Activated naive CD8-positive, alpha-beta T cell treated with anti-CD3 and anti-CD28 coated beads for 36 hours (primary cell): ENCODE measurements at regions not wholly inside any gene's neighbourhood (a gene's known extent, or its start where the extent isn't known, plus 50 kb on each side); places are given as distances from the start of the nearest gene placed in this dataset.
"Not testable (repeated sequence)": the region's sequence is repeated elsewhere in the genome, so short reads cannot be mapped to it uniquely, and the experiment has no call there.

ENCODE experiments used
- DNase-seq: peaks from one replicate; pipeline ENCODE4 v3.0.0; 2021
- H3K27ac Mint-ChIP-seq: one replicate; pipeline ENCODE4 v1.8.0; 2022; ENCODE audit warnings: mild to moderate bottlenecking, moderate library complexity, mixed read lengths
- H3K27me3 Mint-ChIP-seq: one replicate; pipeline ENCODE4 v1.8.0; 2022; ENCODE audit warnings: mild to moderate bottlenecking, mixed read lengths
- H3K36me3 Mint-ChIP-seq: one replicate; pipeline ENCODE4 v1.8.0; 2021; ENCODE audit warnings: mild to moderate bottlenecking, mixed read lengths
- H3K4me1 Mint-ChIP-seq: one replicate; pipeline ENCODE4 v1.8.0; 2021; ENCODE audit warnings: mixed read lengths
- H3K4me3 Mint-ChIP-seq: one replicate; pipeline ENCODE4 v1.8.0; 2022; ENCODE audit warnings: mild to moderate bottlenecking, moderate library complexity, mixed read lengths
- H3K9me3 Mint-ChIP-seq: one replicate; pipeline ENCODE4 v1.8.0; 2022; ENCODE audit warnings: mixed read lengths

DNA sequence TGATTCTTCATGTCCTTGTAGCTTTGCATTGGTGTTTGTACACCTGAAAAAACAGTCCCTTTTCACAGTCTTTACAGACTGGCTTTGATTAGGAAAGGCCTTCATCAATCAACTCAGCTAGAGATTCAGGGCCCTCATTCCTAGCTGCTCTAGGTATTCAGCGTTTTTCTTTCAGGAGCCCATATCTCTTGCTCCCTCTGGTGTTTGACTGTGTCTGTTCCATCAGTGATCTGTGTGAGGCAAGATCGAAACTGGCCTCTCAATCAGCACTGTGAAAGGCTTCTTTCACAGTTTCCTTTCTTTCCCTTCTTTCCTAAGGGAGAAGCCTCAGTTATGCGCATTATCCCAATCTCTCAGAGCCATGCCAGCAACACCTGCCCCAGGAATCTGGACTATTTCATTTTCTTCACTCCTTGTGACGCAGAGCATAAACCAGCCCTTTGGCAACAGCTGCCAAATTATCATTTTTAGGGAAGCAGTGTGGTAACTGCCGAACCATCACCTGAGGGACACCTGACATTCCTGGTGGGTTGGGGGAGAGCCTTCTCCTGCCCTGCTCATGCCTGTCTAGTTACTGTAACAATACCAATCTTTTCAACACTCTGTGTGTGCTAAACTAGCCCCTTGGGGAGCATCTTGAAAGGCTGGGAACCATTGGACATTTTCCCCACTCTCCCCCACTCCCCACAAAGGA lies 75.7 kb upstream of the CCDC71L start:
- Mint-ChIP-seq H3K4me3 (no peak overlapping the region), H3K9me3 (peaks cover 11% of the 10 kb centered on the region), H3K27me3 (no peaks in the 10 kb centered on the region), H3K36me3 (peaks cover 5% of the 10 kb centered on the region), H3K27ac (peak overlapping the region; percentile 35), H3K4me1 (peaks cover 25% of the 10 kb centered on the region)
- peak; percentile 35 for DNase-seq

DNA sequence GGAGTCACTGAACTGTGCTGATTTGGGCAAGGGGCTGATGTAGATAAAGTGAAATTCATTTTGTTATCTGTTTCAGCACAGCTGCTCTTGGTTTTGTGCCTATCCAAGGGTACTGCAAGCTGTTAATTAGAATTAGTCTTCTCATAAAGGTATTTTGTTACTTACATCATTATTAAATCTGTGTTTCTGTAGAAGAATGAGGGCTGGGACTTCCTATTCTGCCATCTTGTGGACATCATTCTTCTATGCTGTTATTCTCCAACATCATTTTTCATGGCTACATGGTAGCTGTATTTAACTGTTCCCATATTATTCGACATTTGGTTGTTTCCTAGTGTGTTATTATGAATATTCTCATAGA lies 76.2 kb upstream of the CCDC71L start:
- no peak for DNase-seq
- Mint-ChIP-seq H3K9me3 (peaks cover 11% of the 10 kb centered on the region), H3K27ac (no peak overlapping the region), H3K36me3 (peaks cover 5% of the 10 kb centered on the region), H3K27me3 (no peaks in the 10 kb centered on the region), H3K4me3 (no peak overlapping the region), H3K4me1 (peaks cover 21% of the 10 kb centered on the region)

DNA sequence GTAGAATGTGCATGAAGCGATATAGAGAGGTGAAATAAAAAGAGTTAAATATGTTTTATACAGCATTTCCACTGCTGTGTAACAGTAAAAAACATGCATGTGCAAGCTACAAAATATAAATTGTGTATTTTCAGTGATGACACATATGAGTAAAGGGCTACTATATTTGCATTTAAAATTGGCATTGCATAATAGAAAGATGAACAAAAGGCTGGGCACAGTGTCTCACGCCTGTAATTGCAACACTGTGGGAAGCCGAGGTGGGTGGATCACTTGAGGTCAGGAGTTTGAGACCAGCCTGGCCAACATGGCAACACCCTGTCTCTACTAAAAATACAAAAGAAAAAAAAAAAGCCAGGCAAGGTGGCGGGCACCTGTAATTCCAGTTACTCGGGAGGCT lies 79.8 kb upstream of the CCDC71L start:
- Mint-ChIP-seq H3K36me3 (peaks cover 5% of the 10 kb centered on the region), H3K27ac (no peak overlapping the region), H3K4me1 (peaks cover 19% of the 10 kb centered on the region), H3K4me3 (no peak overlapping the region), H3K27me3 (no peaks in the 10 kb centered on the region), H3K9me3 (peaks cover 5% of the 10 kb centered on the region)
- DNase-seq: no peak

DNA sequence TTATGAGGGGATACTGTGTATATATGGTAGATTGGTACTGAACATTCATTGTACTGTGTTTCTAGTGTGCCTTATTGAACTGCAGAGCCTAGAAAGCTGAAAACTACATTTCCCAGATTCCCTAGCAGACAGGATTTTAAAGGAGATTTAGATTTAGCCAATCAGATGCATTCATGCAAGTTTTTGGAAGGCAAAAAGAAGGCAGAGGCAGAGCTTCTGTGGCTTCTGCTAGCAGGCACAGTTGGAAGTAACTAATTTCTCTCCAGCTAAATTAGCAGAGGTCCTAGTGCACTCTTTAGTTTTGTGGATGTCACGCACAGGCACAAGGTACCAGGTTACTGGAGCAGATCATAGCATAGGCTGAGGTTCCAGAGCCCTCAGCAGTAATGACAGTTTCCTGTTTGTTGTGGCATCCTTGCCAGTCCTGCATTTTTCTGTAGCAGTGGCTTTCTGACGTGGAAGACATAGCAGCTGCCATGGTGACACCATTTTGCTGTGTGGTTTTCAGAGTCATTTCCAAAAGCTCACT lies 83.7 kb upstream of the CCDC71L start:
- Mint-ChIP-seq H3K9me3 (no peaks in the 10 kb centered on the region), H3K27ac (no peak overlapping the region), H3K4me1 (peaks cover 9% of the 10 kb centered on the region), H3K27me3 (peaks cover 4% of the 10 kb centered on the region), H3K36me3 (no peaks in the 10 kb centered on the region), H3K4me3 (no peak overlapping the region)
- no peak for DNase-seq

DNA sequence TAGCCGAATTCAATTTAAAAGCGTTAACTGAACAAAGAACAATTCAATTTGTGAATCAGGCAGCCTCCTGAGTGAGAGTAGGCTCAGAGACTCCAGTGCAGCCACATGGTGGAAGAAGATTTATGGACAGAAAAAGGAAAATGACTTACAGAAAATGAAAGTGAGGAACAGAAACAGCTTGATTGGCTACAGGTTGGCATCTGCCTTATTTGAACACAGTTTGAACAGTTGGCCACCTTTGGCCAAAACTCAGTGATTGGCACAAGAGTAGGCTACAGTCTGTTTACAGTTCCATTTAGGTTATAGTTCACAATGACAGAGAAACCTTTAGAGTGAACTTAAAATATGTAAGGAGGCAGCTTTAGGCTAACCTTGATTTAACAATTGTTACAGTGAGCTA lies 86.3 kb upstream of the CCDC71L start:
- H3K36me3 Mint-ChIP-seq, H3K27ac Mint-ChIP-seq, DNase-seq, H3K27me3 Mint-ChIP-seq, H3K4me3 Mint-ChIP-seq, H3K9me3 Mint-ChIP-seq, H3K4me1 Mint-ChIP-seq: not testable (repeated sequence)

DNA sequence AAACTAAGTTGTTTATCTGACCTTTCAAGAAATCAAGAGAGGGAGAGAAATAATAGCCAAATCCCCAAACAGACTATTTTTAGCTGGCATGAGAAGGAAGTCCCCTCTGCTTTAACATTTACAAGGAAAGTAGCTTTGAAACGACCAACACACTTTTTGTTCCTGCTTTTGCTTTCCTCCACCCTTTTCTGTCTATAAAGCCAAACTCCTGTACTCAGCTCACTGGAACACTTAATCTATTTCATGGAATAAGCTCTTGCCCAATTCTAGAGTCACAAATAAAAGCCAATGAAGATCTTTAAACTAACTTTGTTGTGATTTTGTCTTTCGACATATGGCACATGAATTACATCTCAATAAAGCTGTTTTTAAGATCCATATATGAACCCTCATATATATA lies 86.8 kb upstream of the CCDC71L start:
- Mint-ChIP-seq H3K4me1 (peaks cover 9% of the 10 kb centered on the region), H3K27ac (no peak overlapping the region), H3K4me3 (no peak overlapping the region), H3K9me3 (no peaks in the 10 kb centered on the region), H3K36me3 (no peaks in the 10 kb centered on the region), H3K27me3 (peaks cover 4% of the 10 kb centered on the region)
- no peak for DNase-seq

DNA sequence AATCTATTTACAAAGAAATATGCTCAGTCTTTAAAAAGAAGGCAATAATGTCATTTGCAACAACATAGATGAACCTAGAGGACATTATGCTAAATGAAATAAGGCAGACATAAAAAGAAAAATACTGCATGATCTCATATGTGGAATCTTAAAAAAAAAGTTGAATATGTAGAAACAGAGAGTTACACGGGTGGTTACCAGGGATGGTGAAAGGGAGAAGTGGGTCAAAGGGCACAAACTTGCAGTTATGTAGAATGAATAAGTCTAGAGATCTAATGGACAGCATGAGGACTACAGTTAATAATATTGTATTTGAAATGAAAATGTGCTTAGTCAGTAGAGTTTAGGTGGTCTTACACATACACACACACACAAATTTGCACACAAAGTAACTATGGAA lies 88.2 kb upstream of the CCDC71L start:
- Mint-ChIP-seq H3K27ac (no peak overlapping the region), H3K9me3 (no peaks in the 10 kb centered on the region), H3K36me3 (no peaks in the 10 kb centered on the region), H3K4me3 (no peak overlapping the region), H3K27me3 (peaks cover 4% of the 10 kb centered on the region), H3K4me1 (peaks cover 9% of the 10 kb centered on the region)
- no peak for DNase-seq

DNA sequence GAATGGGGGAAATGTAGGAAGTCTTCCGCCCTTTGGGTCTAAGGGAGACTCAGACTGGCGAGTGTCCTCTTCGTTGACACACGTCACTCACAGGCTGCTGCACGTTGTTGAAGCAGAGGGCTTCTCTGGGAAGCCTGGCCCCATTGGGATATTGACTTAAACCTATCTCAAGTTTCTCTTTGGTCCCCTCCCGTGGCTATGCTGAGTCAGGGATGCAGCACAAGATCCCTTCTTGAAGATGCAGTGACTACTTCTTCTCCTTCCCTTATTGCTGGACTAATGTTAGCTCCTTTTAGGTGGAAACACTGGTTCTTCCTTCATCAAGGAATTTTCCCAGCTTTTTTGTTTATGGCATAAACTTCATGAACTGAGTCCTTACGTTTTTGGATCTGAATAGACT lies 89.8 kb upstream of the CCDC71L start:
- peaks cover 3% of the 10 kb centered on the region for H3K4me1 Mint-ChIP-seq
- H3K4me3 Mint-ChIP-seq: no peak overlapping the region
- DNase-seq: no peak
- H3K9me3 Mint-ChIP-seq: peaks cover 7% of the 10 kb centered on the region
- H3K27me3 Mint-ChIP-seq: peaks cover 4% of the 10 kb centered on the region
- H3K36me3 Mint-ChIP-seq: no peaks in the 10 kb centered on the region
- no peak overlapping the region for H3K27ac Mint-ChIP-seq

DNA sequence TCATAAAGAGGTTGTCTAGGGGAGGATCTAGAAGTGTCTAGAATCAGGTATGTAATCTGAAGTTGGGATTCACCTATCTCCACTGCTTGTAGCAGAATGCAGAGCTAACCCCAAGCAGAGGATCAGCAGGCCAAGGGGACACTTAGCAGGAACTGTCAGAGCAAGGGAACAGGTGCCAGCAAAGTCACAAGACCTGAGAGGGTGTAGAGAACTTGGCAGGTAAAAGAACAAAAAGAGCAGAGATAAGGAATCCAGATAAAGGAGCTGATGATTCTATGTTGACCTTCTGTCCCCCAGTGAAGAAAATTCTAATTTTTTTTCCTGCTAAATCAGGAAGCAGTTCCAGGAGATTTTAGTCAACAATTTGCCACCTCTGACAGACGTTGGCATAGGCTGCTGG lies 91.4 kb upstream of the CCDC71L start:
- H3K27ac Mint-ChIP-seq: no peak overlapping the region
- no peaks in the 10 kb centered on the region for H3K4me1 Mint-ChIP-seq
- peaks cover 12% of the 10 kb centered on the region for H3K9me3 Mint-ChIP-seq
- H3K36me3 Mint-ChIP-seq: peaks cover 3% of the 10 kb centered on the region
- no peak overlapping the region for H3K4me3 Mint-ChIP-seq
- H3K27me3 Mint-ChIP-seq: peaks cover under 1% of the 10 kb centered on the region
- DNase-seq: no peak

DNA sequence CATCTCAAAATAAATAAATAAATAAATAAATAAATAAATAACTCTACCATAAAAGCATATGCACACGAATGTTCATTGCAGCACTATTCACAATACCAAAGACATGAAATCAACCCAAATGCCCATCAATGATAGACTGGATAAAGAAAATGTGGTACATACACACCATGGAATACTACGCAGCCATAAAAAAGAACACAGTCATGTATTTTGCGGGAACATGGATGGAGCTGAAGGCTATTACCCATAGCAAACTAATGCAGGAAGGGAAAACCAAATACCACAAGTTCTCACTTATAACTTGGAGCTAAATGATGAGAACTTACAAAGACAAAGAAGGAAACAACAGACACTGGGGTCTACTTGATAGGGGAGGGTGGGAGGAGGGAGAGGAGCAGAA lies 94.1 kb upstream of the CCDC71L start:
- H3K27ac Mint-ChIP-seq, H3K4me1 Mint-ChIP-seq, H3K4me3 Mint-ChIP-seq, H3K27me3 Mint-ChIP-seq, DNase-seq, H3K36me3 Mint-ChIP-seq: not testable (repeated sequence)
- peaks cover 12% of the 10 kb centered on the region for H3K9me3 Mint-ChIP-seq

DNA sequence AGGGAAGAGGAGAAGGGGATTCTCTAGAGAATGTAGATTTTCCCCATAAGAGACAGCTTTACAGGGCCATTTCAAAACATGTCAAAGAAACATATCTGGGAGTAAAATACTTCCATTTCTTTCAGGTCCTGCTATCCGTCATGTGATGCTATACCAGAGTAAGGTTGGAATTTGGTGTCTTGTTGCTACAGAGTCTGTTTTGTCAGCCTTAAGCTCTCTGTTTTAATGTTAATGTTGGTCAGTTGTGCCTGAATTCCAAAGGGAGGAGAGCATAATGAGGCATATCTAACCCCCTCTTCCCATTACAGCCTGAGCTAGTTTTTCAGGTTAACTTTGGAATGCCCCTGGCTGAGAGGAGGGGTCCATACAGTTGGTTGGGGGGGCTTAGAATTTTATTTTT lies 94.7 kb upstream of the CCDC71L start:
- Mint-ChIP-seq H3K9me3 (peaks cover 12% of the 10 kb centered on the region), H3K27me3 (no peaks in the 10 kb centered on the region), H3K27ac (no peak overlapping the region), H3K4me3 (no peak overlapping the region), H3K36me3 (peaks cover 3% of the 10 kb centered on the region), H3K4me1 (no peaks in the 10 kb centered on the region)
- no peak for DNase-seq

DNA sequence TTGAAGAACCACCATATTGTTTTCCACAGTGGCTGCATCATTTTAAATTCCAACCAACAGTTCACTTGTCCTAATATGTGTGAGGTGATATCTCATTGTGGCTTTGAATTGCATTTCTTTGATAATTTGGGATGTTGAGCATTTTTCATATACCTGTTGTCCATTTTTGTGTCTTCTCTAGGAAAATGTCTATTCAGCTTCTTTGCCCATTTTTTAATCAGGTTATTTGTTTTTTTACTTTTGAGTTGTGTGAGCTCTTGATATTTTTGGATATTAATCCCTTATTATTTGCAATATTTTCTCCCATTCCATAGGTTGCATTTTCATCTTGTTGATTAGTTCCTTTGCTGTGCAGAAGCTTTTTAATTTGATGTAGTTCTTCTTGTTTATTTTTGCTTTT lies 95.1 kb upstream of the CCDC71L start:
- Mint-ChIP-seq H3K27me3 (no peaks in the 10 kb centered on the region), H3K4me3 (no peak overlapping the region), H3K27ac (no peak overlapping the region), H3K4me1 (no peaks in the 10 kb centered on the region), H3K9me3 (peaks cover 12% of the 10 kb centered on the region), H3K36me3 (peaks cover 3% of the 10 kb centered on the region)
- no peak for DNase-seq

DNA sequence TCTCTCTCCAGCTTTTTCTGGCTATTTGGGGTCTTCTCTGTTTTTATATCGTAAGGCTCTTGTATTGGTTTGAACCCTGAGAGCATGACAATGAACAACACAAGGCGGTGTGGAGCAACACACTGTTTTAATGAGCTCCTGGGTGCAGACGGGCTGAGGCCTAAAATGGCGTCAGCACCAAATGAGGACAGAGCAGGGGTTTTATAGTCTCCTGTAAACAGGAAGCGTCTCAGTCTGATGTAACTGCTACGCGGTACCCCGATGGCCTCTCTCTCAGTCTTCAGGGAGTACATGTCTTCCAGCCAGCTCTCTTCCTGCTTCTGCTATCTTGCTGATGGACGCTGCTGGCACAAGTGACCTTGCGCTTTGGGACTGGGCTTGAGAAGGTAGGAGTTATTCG lies 95.9 kb upstream of the CCDC71L start:
- no peaks in the 10 kb centered on the region for H3K4me1 Mint-ChIP-seq
- H3K9me3 Mint-ChIP-seq: peaks cover 12% of the 10 kb centered on the region
- no peak overlapping the region for H3K27ac Mint-ChIP-seq
- no peak for DNase-seq
- no peak overlapping the region for H3K4me3 Mint-ChIP-seq
- no peaks in the 10 kb centered on the region for H3K27me3 Mint-ChIP-seq
- peaks cover 3% of the 10 kb centered on the region for H3K36me3 Mint-ChIP-seq

DNA sequence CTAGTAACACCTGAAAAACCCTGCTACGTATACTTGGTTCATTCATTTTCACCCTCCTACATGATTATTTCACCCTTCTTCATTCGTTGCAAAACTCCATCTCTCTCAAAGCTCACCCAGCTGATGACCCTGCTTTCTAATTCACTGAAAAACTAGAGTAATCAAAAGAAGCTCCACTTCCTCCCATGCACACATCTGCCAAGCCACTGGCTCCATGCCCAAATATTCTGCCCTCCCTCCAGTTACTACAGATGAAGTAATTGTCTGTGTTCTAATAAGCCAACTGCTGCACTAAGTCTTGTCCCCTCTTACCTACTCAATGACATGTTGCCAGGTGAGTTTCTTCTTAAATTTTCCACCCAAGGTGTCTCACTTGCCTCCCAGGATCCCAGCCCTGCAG lies 96.9 kb upstream of the CCDC71L start:
- Mint-ChIP-seq H3K4me3 (no peak overlapping the region), H3K4me1 (no peaks in the 10 kb centered on the region), H3K27ac (no peak overlapping the region), H3K27me3 (no peaks in the 10 kb centered on the region), H3K9me3 (peaks cover 12% of the 10 kb centered on the region), H3K36me3 (peaks cover 3% of the 10 kb centered on the region)
- DNase-seq: no peak

DNA sequence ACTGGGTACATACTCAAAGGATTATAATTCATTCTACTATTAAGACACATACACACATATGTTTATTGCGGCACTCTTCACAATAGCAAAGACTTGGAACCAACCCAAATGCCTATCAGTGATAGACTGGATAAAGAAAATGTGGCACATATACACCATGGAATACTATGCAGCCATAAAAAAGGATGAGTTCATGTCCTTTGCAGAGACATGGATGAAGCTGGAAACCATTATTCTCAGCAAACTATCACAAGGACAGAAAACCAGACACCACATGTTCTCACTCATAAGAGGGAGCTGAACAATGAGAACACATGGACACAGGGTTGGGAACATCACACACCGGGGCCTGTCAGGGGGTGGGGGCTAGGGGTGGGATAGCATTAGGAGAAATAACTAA lies 101.9 kb upstream of the CCDC71L start:
- H3K4me3 Mint-ChIP-seq, H3K27ac Mint-ChIP-seq, H3K27me3 Mint-ChIP-seq, DNase-seq, H3K36me3 Mint-ChIP-seq, H3K9me3 Mint-ChIP-seq: not testable (repeated sequence)
- peaks cover 15% of the 10 kb centered on the region for H3K4me1 Mint-ChIP-seq

DNA sequence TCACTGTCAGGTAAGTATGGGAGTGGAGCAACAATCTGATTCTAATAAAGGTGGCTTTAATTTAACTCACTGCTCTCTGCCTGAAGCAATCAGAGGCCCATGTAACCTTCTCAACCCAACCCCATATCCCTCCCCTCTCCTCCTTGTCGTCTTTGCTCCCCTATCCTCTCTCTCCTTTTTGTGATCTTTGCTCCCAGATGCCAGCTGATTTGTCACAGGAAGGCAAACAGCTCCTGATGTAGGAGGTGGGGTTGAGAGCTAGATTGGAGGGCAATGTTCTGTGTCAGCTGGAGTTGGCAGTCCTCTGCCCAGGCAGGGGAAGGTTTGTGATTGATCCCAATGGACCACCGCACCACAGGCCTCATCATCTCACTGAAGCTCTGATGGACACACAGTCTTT lies 101.4 kb upstream of the PIK3CG start:
- H3K36me3 Mint-ChIP-seq: peaks cover 2% of the 10 kb centered on the region
- H3K4me3 Mint-ChIP-seq: no peak overlapping the region
- H3K27ac Mint-ChIP-seq: no peak overlapping the region
- DNase-seq: no peak
- no peaks in the 10 kb centered on the region for H3K9me3 Mint-ChIP-seq
- peaks cover 23% of the 10 kb centered on the region for H3K4me1 Mint-ChIP-seq
- no peaks in the 10 kb centered on the region for H3K27me3 Mint-ChIP-seq
